GM19324 (cell line): ENCODE measurements at regions not wholly inside any gene's neighbourhood (a gene's known extent, or its start where the extent isn't known, plus 50 kb on each side); places are given as distances from the start of the nearest gene placed in this dataset.
"Not testable (repeated sequence)": the region's sequence is repeated elsewhere in the genome, so short reads cannot be mapped to it uniquely, and the experiment has no call there.

Experiments used
- ATAC-seq: cut with Tn5 transposase; IDR thresholded peaks from one replicate; pipeline ENCODE4 v1.9.1; 2021; ENCODE audit warnings: mild to moderate bottlenecking, moderate library complexity; ENCODE audit not compliant: unreplicated experiment, low FRiP score

GRCh38 chr5:74389531-74390305 lies 250.8 kb downstream of the ENC1 start:
- ATAC-seq, result no peak

GRCh38 chr5:74388411-74388810 lies 252.1 kb downstream of the ENC1 start:
- not testable (repeated sequence) for ATAC-seq

- no peak for ATAC-seq
Measured at GRCh38 chr5:74386571-74387334, 253.8 kb downstream of the ENC1 start.

GRCh38 chr5:74384851-74385250 lies 255.7 kb downstream of the ENC1 start:
- ATAC-seq, result no peak

GRCh38 chr5:74382987-74383593 lies 257.4 kb downstream of the ENC1 start:
- ATAC-seq, result no peak

- ATAC-seq, result no peak
Measured at GRCh38 chr5:74382123-74382855, 258.2 kb downstream of the ENC1 start.

GRCh38 chr5:74380193-74380592 lies 260.3 kb downstream of the ENC1 start:
- no peak for ATAC-seq

- ATAC-seq, result no peak
Measured at GRCh38 chr5:74378464-74378863, 262.1 kb downstream of the ENC1 start.

GRCh38 chr5:74376187-74376586 lies 264.3 kb downstream of the ENC1 start:
- ATAC-seq, result no peak

GRCh38 chr5:74375271-74375670 lies 265.3 kb downstream of the ENC1 start:
- no peak for ATAC-seq

GRCh38 chr5:74374656-74375055 lies 265.9 kb downstream of the ENC1 start:
- ATAC-seq, result no peak

- no peak for ATAC-seq
Measured at GRCh38 chr5:74373076-74373475, 267.5 kb downstream of the ENC1 start.

- ATAC-seq, result no peak
Measured at GRCh38 chr5:74372502-74373064, 267.9 kb downstream of the ENC1 start.

- ATAC-seq, result no peak
Measured at GRCh38 chr5:74372051-74372450, 268.5 kb downstream of the ENC1 start.

GRCh38 chr5:74371621-74372020 lies 268.9 kb downstream of the ENC1 start:
- no peak for ATAC-seq

- no peak for ATAC-seq
Measured at GRCh38 chr5:74370168-74370567, 270.4 kb downstream of the ENC1 start.

GRCh38 chr5:74369173-74369572 lies 271.4 kb downstream of the ENC1 start:
- ATAC-seq, result no peak

GRCh38 chr5:74367934-74368333 lies 272.6 kb downstream of the ENC1 start:
- ATAC-seq, result no peak

GRCh38 chr5:74367241-74367733 lies 273.2 kb downstream of the ENC1 start:
- no peak for ATAC-seq

GRCh38 chr5:74365723-74366122 lies 274.8 kb downstream of the ENC1 start:
- ATAC-seq, result no peak
